Epithelial cell of proximal tubule (primary cell): ENCODE measurements at regions not wholly inside any gene's neighbourhood (a gene's known extent, or its start where the extent isn't known, plus 50 kb on each side); places are given as distances from the start of the nearest gene placed in this dataset.

Experiments used
- DNase-seq: peaks from one replicate; pipeline ENCODE4 v3.0.0-alpha.2; 2011; ENCODE audit warnings: low read depth
- H3K4me3 ChIP-seq: 2 replicates; pipeline ENCODE4 v1.5.1; 2011; ENCODE audit warnings: low read depth, mild to moderate bottlenecking, low read length
- CTCF ChIP-seq: conservative IDR thresholded peaks from 2 replicates; pipeline ENCODE4 v1.5.1; 2012; ENCODE audit warnings: low read depth, mild to moderate bottlenecking, low read length

- no peak overlapping the region for H3K4me3 ChIP-seq
- TF ChIP-seq CTCF = peak; percentile 69
- no peak for DNase-seq
Observed at GRCh38 chr13:81540777-81541176, 1199.9 kb upstream of the SPRY2 start.

- no peak for DNase-seq
- no peak overlapping the region for H3K4me3 ChIP-seq
- no peak for TF ChIP-seq CTCF
Observed at GRCh38 chr13:81539643-81540150, 1198.8 kb upstream of the SPRY2 start.

GRCh38 chr13:81498969-81499368 lies 1158.0 kb upstream of the SPRY2 start:
- no peak overlapping the region for H3K4me3 ChIP-seq
- DNase-seq = no peak
- TF ChIP-seq CTCF = no peak

GRCh38 chr13:81493144-81493543 lies 1152.2 kb upstream of the SPRY2 start:
- no peak for DNase-seq
- TF ChIP-seq CTCF = no peak
- H3K4me3 ChIP-seq = no peak overlapping the region

- no peak overlapping the region for H3K4me3 ChIP-seq
- TF ChIP-seq CTCF = no peak
- no peak for DNase-seq
Observed at GRCh38 chr13:81492449-81492848, 1151.5 kb upstream of the SPRY2 start.

GRCh38 chr13:81488021-81488420 lies 1147.1 kb upstream of the SPRY2 start:
- DNase-seq = no peak
- H3K4me3 ChIP-seq = no peak overlapping the region
- no peak for TF ChIP-seq CTCF

- no peak overlapping the region for H3K4me3 ChIP-seq
- TF ChIP-seq CTCF = peak; percentile 75
- DNase-seq = no peak
Observed at GRCh38 chr13:81487151-81487550, 1146.2 kb upstream of the SPRY2 start.
